NCI-H460 (cell line): ENCODE measurements at regions not wholly inside any gene's neighbourhood (a gene's known extent, or its start where the extent isn't known, plus 50 kb on each side); places are given as distances from the start of the nearest gene placed in this dataset.
A peak's percentile ranks its signal among the peaks of the same experiment; 100 is the strongest.
"Not testable (repeated sequence)": the region's sequence is repeated elsewhere in the genome, so short reads cannot be mapped to it uniquely, and the experiment has no call there.

ENCODE experiments used
- DNase-seq: peaks from one replicate; pipeline ENCODE4 v3.0.0-alpha.2; 2016; ENCODE audit warnings: low read depth; ENCODE audit errors: extremely low read depth

- not testable (repeated sequence) for DNase-seq
These were observed 359.2 kb upstream of the TYRP1 start for GRCh38 chr9:12333966-12334365.

- no peak for DNase-seq
These were observed 342.4 kb upstream of the TYRP1 start for GRCh38 chr9:12350775-12351174.

GRCh38 chr9:12351293-12352044 lies 341.7 kb upstream of the TYRP1 start:
- no peak for DNase-seq

- no peak for DNase-seq
These were observed 341.2 kb upstream of the TYRP1 start for GRCh38 chr9:12352045-12352315.

GRCh38 chr9:12363439-12363838 lies 329.7 kb upstream of the TYRP1 start:
- no peak for DNase-seq

GRCh38 chr9:12368569-12368968 lies 324.6 kb upstream of the TYRP1 start:
- no peak for DNase-seq

- DNase-seq = no peak
These were observed 301.2 kb upstream of the TYRP1 start for GRCh38 chr9:12391839-12392509.

- no peak for DNase-seq
These were observed 299.1 kb upstream of the TYRP1 start for GRCh38 chr9:12394105-12394504.

- DNase-seq = no peak
These were observed 289.5 kb upstream of the TYRP1 start for GRCh38 chr9:12403721-12404120.

GRCh38 chr9:12413986-12414385 lies 279.2 kb upstream of the TYRP1 start:
- no peak for DNase-seq

GRCh38 chr9:12414514-12414913 lies 278.7 kb upstream of the TYRP1 start:
- DNase-seq = no peak

GRCh38 chr9:12415361-12415760 lies 277.8 kb upstream of the TYRP1 start:
- no peak for DNase-seq

GRCh38 chr9:12416716-12417115 lies 276.5 kb upstream of the TYRP1 start:
- no peak for DNase-seq

- DNase-seq = no peak
These were observed 268.9 kb upstream of the TYRP1 start for GRCh38 chr9:12424243-12424642.

GRCh38 chr9:12425878-12426864 lies 267.0 kb upstream of the TYRP1 start:
- DNase-seq = peak; percentile 0

GRCh38 chr9:12439267-12439666 lies 253.9 kb upstream of the TYRP1 start:
- no peak for DNase-seq

GRCh38 chr9:12441080-12441479 lies 252.1 kb upstream of the TYRP1 start:
- not testable (repeated sequence) for DNase-seq

- no peak for DNase-seq
These were observed 251.7 kb upstream of the TYRP1 start for GRCh38 chr9:12441506-12441905.

- DNase-seq = no peak
These were observed 244.9 kb upstream of the TYRP1 start for GRCh38 chr9:12448246-12448645.

GRCh38 chr9:12457237-12457636 lies 235.9 kb upstream of the TYRP1 start:
- no peak for DNase-seq

GRCh38 chr9:12461763-12462460 lies 231.3 kb upstream of the TYRP1 start:
- DNase-seq = no peak
